ENCODE measurements at regions not wholly inside any gene's neighbourhood (a gene's known extent, or its start where the extent isn't known, plus 50 kb on each side); places are given as distances from the start of the nearest gene placed in this dataset.

DNA sequence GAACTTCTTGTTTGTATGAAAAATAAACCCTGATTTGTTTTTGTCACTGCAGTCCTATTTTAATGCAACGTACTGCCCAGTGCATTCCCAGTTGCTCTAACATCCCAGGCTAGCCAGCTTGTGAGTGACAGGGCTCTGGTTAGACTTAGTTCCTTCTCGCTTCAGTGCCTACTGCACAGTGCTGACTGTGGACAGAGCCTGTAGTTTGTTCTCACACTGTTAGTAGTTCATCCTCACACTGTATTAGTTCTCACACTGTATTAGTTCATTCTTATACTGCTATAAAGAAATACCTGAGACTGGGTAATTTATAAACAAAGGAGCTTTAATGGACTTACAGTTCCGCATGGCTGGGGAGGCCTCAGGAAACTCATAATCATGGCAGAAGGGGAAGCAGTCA, 116.6 kb upstream of the SALL1 start (continued):
- TF ChIP-seq, protein P1, sequence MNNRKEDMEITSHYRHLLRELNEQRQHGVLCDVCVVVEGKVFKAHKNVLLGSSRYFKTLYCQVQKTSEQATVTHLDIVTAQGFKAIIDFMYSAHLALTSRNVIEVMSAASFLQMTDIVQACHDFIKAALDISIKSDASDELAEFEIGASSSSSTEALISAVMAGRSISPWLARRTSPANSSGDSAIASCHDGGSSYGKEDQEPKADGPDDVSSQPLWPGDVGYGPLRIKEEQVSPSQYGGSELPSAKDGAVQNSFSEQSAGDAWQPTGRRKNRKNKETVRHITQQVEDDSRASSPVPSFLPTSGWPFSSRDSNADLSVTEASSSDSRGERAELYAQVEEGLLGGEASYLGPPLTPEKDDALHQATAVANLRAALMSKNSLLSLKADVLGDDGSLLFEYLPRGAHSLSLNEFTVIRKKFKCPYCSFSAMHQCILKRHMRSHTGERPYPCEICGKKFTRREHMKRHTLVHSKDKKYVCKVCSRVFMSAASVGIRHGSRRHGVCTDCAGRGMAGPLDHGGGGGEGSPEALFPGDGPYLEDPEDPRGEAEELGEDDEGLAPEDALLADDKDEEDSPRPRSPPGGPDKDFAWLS (CRISPR knock-in tag; IDR thresholded peaks at IDR 0.05; ENCODE audit: borderline replicate concordance): no peak

DNA sequence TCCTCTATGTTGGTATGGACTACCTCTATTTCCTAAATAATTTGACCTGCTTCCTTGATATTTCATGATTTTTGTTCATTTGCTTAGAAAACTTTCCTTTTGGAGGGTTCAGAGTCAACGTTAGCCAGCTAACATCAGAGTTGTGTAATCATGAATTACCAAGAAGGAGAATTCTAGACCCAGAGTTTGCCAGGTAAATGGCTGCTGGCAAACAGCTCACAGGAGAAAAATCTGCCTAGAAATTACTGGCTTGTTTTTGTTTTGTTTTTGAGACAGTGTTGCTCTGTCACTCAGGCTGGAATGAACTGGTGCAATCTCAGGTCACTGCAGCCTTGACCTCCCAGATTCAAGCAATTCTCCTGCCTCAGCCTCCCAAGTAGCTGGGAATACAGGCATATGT, 111.4 kb upstream of the SALL1 start:
- POLR2A ChIA-PET: no interaction called here
- no peaks in the 10 kb centered on the region for H4K20me1 ChIP-seq (ENCODE audit: insufficient read depth, low read length)
- H3K27ac ChIP-seq (ENCODE audit: extremely low read length, insufficient read depth, low read length): no peak overlapping the region
- no peaks in the 10 kb centered on the region for H3K79me2 ChIP-seq (ENCODE audit: insufficient read depth, low read length)
- no peaks in the 10 kb centered on the region for H3K4me1 ChIP-seq (ENCODE audit: insufficient read depth, low read length)
- H3K36me3 ChIP-seq (replicated peaks in 1 of 2; ENCODE audit: control insufficient read depth in 1 of 2, insufficient read depth in 2 of 2, low read length in 2 of 2): no peaks in the 10 kb centered on the region
- CTCF ChIA-PET (ENCODE audit: low intra/inter-chr PET ratio, low total read pairs): no interaction called here
- intact Hi-C loops (cut with micrococcal nuclease; ENCODE audit: unreplicated experiment) (no loop called here), in situ Hi-C loops (cut with HindIII; ENCODE audit: extremely low pct_ligation_motif_present, low pct_unique_long_range_greater_than_20kb) (no loop called here)
- DNase-seq (ENCODE audit: low spot score) (no peak), ATAC-seq (no peak), FAIRE-seq (no peak)
- no peak overlapping the region for H3K4me2 ChIP-seq (ENCODE audit: low read depth, low read length)
- H3K4me3 ChIP-seq (replicated peaks in 1 of 3; ENCODE audit: insufficient read depth in 1 of 3, low read depth in 2 of 3, low read length in 3 of 3): no peak overlapping the region
- H3K9me3 ChIP-seq (ENCODE audit: low read length): 0 out of 2 replicates have a peak, but pooled peaks cover 15% of the 10 kb centered on the region
- BruUV-seq (replicated peaks): no TSS peak
- 0% methylated on average over 1 of the region's 1 CpG for WGBS (ENCODE audit: low lambda C conversion rate)
- H3K27me3 ChIP-seq (ENCODE audit: control insufficient read depth in 1 of 2, insufficient read depth in 2 of 2, low read length in 2 of 2): no peaks in the 10 kb centered on the region
- H3K9ac ChIP-seq (ENCODE audit: insufficient read depth, low read depth, low read length): no peak overlapping the region
- H2AFZ ChIP-seq (ENCODE audit: low read length): no peak overlapping the region
- no peak for TF ChIP-seq ZNF788 (CRISPR knock-in tag; IDR thresholded peaks at IDR 0.05; ENCODE audit: borderline replicate concordance)
- TF ChIP-seq MAF1 (CRISPR knock-in tag; IDR thresholded peaks at IDR 0.05; ENCODE audit: borderline replicate concordance): no peak
- TF ChIP-seq, protein P2, sequence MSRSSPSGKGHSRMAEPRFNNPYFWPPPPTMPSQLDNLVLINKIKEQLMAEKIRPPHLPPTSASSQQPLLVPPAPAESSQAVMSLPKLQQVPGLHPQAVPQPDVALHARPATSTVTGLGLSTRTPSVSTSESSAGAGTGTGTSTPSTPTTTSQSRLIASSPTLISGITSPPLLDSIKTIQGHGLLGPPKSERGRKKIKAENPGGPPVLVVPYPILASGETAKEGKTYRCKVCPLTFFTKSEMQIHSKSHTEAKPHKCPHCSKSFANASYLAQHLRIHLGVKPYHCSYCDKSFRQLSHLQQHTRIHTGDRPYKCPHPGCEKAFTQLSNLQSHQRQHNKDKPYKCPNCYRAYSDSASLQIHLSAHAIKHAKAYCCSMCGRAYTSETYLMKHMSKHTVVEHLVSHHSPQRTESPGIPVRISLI (CRISPR knock-in tag; IDR thresholded peaks at IDR 0.05; ENCODE audit: borderline replicate concordance): no peak
- TF ChIP-seq NRL (CRISPR knock-in tag; IDR thresholded peaks at IDR 0.05; ENCODE audit: borderline replicate concordance): no peak
- no peak for TF ChIP-seq MATR3 (CRISPR knock-in tag; IDR thresholded peaks at IDR 0.05)
- TF ChIP-seq, protein P3, sequence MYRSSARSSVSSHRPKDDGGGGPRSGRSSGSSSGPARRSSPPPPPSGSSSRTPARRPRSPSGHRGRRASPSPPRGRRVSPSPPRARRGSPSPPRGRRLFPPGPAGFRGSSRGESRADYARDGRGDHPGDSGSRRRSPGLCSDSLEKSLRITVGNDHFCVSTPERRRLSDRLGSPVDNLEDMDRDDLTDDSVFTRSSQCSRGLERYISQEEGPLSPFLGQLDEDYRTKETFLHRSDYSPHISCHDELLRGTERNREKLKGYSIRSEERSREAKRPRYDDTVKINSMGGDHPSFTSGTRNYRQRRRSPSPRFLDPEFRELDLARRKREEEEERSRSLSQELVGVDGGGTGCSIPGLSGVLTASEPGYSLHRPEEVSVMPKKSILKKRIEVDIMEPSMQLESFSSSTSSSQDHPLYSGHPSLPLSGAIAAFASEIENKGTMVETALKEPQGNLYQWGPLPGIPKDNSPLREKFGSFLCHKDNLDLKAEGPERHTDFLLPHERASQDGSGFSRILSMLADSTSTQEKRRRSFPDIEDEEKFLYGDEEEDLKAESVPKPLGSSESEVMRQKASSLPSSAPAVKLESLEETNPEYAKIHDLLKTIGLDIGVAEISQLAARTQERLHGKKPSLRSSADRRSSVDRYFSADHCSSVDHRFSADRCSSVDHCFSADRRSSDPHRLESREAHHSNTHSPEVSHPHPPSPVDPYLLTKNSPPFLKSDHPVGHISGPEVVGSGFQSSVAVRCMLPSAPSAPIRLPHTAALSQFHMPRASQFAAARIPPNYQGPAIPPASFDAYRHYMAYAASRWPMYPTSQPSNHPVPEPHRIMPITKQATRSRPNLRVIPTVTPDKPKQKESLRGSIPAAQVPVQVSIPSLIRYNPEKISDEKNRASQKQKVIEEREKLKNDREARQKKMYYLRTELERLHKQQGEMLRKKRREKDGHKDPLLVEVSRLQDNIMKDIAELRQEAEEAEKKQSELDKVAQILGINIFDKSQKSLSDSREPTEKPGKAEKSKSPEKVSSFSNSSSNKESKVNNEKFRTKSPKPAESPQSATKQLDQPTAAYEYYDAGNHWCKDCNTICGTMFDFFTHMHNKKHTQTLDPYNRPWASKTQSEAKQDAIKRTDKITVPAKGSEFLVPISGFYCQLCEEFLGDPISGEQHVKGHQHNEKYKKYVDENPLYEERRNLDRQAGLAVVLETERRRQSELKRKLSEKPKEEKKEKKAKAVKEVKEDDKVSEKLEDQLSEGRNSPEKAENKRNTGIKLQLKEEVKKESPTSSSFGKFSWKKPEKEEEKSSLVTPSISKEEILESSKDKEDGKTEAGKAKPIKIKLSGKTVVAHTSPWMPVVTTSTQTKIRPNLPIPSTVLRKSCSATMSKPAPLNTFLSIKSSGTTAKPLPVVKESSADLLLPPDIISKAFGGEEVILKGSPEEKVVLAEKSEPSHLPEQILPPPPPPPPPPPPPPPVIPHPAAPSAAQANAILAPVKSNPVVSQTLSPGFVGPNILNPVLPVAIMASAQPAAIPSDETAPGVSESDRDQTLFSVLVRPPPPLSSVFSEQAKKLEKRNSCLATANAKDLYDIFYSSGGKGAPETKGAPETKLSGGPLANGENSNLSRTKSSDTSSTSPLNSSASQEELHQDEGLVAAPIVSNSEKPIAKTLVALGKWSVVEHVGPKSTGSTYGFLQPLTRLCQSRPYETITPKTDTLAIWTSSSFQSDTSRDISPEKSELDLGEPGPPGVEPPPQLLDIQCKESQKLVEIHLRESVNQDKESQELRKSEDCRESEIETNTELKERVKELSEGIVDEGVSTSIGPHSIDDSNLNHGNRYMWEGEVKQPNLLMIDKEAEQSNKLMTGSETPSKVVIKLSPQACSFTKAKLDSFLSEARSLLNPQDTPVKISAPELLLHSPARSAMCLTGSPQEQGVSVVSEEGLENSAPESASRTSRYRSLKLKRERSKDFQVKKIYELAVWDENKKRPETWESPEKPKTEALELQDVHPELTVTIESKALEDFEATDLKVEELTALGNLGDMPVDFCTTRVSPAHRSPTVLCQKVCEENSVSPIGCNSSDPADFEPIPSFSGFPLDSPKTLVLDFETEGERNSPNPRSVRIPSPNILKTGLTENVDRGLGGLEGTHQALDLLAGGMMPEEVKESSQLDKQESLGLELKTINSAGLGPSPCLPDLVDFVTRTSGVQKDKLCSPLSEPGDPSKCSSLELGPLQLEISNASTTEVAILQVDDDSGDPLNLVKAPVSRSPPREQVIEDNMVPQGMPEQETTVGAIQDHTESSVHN (CRISPR knock-in tag; IDR thresholded peaks at IDR 0.05): no peak
- TF ChIP-seq, protein P4, sequence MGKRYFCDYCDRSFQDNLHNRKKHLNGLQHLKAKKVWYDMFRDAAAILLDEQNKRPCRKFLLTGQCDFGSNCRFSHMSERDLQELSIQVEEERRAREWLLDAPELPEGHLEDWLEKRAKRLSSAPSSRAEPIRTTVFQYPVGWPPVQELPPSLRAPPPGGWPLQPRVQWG (CRISPR knock-in tag; IDR thresholded peaks at IDR 0.05; ENCODE audit: borderline replicate concordance, low read depth): no peak
- no peak for TF ChIP-seq NR2F1 (CRISPR knock-in tag; IDR thresholded peaks at IDR 0.05)
- TF ChIP-seq MIXL1 (CRISPR knock-in tag; IDR thresholded peaks at IDR 0.05): no peak
- no peak for TF ChIP-seq ZNF333 (CRISPR knock-in tag; IDR thresholded peaks at IDR 0.05; ENCODE audit: borderline replicate concordance)
